Adrenal gland (tissue), 9 donors: ENCODE measurements at regions not wholly inside any gene's neighbourhood (a gene's known extent, or its start where the extent isn't known, plus 50 kb on each side); places are given as distances from the start of the nearest gene placed in this dataset.

Experiments used
- DNase-seq, 7 donors: peaks; one replicate each; pipeline ENCODE4 v3.0.0-alpha.2; 2019 to 2020
- H3K27ac ChIP-seq, 5 donors: fragments of 200-600 bp; sonication (generic) in 4 of 5; 1 replicate in 3 of 5; 2 replicates in 2 of 5; pipeline versions ENCODE4 v1.5.1 to v1.8.0; 2016 to 2020; ENCODE audit warnings: mild to moderate bottlenecking in 1 of 5
- H3K27me3 ChIP-seq: fragments of 200-600 bp; 2 replicates; pipeline ENCODE4 v1.8.0; 2021
- H3K36me3 ChIP-seq, 2 donors: fragments of 200-600 bp; replicated peaks in 1 of 2; 1 replicate in 1 of 2; 2 replicates in 1 of 2; pipeline versions ENCODE4 v1.5.1 to v1.8.0; 2018 to 2022
- H3K4me1 ChIP-seq, 2 donors: fragments of 200-600 bp; replicated peaks in 1 of 2; 1 replicate in 1 of 2; 2 replicates in 1 of 2; pipeline versions ENCODE4 v1.5.1 to v1.8.0; 2018 to 2021
- H3K4me3 ChIP-seq, 4 donors: fragments of 200-600 bp; sonication (generic) in 3 of 4; one replicate each; pipeline ENCODE4 v1.5.1; 2016 to 2018
- H3K9me3 ChIP-seq, 3 donors: fragments of 200-600 bp; sonication (generic) in 1 of 3; replicated peaks in 1 of 3; 1 replicate in 2 of 3; 2 replicates in 1 of 3; pipeline versions ENCODE4 v1.5.1 to v1.8.0; 2016 to 2021
- CTCF ChIP-seq, 6 experiments: fragments of 450-650 bp in 4 of 6; fragments of 200-600 bp in 2 of 6; sonication (generic) in 1 of 6; IDR thresholded peaks; 1 replicate in 5 of 6; 2 replicates in 1 of 6; pipeline versions ENCODE4 v1.5.1 to v1.8.0; 2016 to 2021; ENCODE audit warnings: antibody characterized with exemption in 6 of 6, mild to moderate bottlenecking in 2 of 6, moderate library complexity in 1 of 6
- POLR2A ChIP-seq, 2 donors: fragments of 450-650 bp; IDR thresholded peaks; one replicate each; pipeline ENCODE4 v1.6.1; 2017; ENCODE audit warnings: antibody characterized with exemption in 2 of 2, mild to moderate bottlenecking in 2 of 2, moderate library complexity in 1 of 2
- WGBS, 4 donors: extraction: QIAGEN DNeasy Blood & Tissue Kit in 2 of 4; methylation state at CpG; one replicate each; pipeline versions ENCODE4 v1.1.5 to v1.1.7; 2013 to 2017; 5-methylcytosine and 5-hydroxymethylcytosine counted together
- intact Hi-C, 2 donors: fragments of 100-400 bp; cut with DNase I; formaldehyde crosslinking; loops; one replicate each; pipeline versions ENCODE4 v1.14.1 to v1.15.0; 2022 to 2023
- donor health status: healthy with polysubstance abuse.
- donor health status: Bipolar disorder and iron deficiency.
- donor health status: DM: yes; HTN: yes; CAD: no.
- donor health status: DM: no; HTN: no; CAD: no.
- donor health status: DM: no; HTN: no; CAD: no.

GRCh38 chr6:15800841-15801617 is 138.2 kb upstream of the DTNBP1 start:
- H3K4me1 ChIP-seq, result no peaks in the 10 kb centered on the region
- 89 to 94% (median 90%) methylated on average over 11 of the region's 11 CpGs for WGBS, 4 donors
- no peak for DNase-seq
- no peaks in the 10 kb centered on the region for H3K36me3 ChIP-seq
- intact Hi-C loops, result no loop called here
- H3K27me3 ChIP-seq, result no peaks in the 10 kb centered on the region
- TF ChIP-seq POLR2A (IDR thresholded peaks at IDR 0.05) (no peak), CTCF (IDR thresholded peaks at IDR 0.05) (no peak)
- no peaks in the 10 kb centered on the region for H3K9me3 ChIP-seq
- no peak overlapping the region for H3K27ac ChIP-seq
- H3K4me3 ChIP-seq, result no peak overlapping the region

DNA sequence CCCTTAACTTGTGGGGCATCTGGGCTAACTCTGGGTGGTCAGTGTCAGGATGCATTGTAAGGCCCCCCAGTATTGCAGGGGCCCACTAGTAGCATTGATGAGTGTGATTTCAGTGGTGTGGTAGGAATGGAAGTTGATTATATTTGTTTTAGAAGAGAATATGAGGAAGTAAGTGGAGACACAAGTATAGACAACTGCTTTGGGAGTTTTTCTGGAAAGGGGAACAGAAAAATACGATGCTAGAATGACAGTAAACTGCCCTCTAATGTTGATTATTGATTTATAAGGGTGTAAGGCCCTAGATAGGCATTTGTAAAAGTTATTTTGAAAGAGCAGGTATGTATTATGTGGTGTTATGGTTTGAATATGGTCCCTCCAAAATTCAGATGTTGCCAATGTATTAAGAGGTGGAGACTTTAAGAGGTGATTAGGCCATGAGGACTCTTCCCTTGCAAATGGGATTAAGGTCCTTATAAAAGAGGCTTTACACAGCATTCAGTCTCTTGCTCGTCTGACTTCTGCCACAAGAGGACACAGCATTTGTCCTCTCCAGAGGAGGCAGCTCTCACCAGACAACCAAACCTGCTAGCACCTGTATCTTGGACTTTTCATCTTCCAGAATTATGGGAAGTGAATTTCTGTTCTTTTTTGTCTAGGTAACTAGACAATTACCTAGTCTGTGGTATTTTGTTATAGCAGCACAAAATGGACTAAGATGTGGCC is 135.9 kb upstream of the DTNBP1 start:
- Histone ChIP-seq H3K27ac (no peak overlapping the region), H3K4me1 (no peaks in the 10 kb centered on the region), H3K4me3 (no peak overlapping the region), H3K27me3 (no peaks in the 10 kb centered on the region), H3K36me3 (no peaks in the 10 kb centered on the region), H3K9me3 (no peaks in the 10 kb centered on the region)
- DNase-seq, result no peak
- intact Hi-C loops, result no loop called here
- WGBS, 4 donors, result 73 to 91% (median 82%) methylated on average over 2 of the region's 2 CpGs
- TF ChIP-seq POLR2A (IDR thresholded peaks at IDR 0.05) (no peak), CTCF (IDR thresholded peaks at IDR 0.05) (no peak)

GRCh38 chr6:15796844-15797243 is 134.0 kb upstream of the DTNBP1 start:
- Histone ChIP-seq H3K4me1 (no peaks in the 10 kb centered on the region), H3K4me3 (no peak overlapping the region), H3K36me3 (no peaks in the 10 kb centered on the region), H3K27me3 (no peaks in the 10 kb centered on the region), H3K9me3 (no peaks in the 10 kb centered on the region), H3K27ac (no peak overlapping the region)
- TF ChIP-seq POLR2A (IDR thresholded peaks at IDR 0.05) (no peak), CTCF (IDR thresholded peaks at IDR 0.05) (no peak)
- intact Hi-C loops, result no loop called here
- no peak for DNase-seq
- 91 to 97% (median 94%) methylated on average over 5 of the region's 5 CpGs for WGBS, 4 donors

DNA sequence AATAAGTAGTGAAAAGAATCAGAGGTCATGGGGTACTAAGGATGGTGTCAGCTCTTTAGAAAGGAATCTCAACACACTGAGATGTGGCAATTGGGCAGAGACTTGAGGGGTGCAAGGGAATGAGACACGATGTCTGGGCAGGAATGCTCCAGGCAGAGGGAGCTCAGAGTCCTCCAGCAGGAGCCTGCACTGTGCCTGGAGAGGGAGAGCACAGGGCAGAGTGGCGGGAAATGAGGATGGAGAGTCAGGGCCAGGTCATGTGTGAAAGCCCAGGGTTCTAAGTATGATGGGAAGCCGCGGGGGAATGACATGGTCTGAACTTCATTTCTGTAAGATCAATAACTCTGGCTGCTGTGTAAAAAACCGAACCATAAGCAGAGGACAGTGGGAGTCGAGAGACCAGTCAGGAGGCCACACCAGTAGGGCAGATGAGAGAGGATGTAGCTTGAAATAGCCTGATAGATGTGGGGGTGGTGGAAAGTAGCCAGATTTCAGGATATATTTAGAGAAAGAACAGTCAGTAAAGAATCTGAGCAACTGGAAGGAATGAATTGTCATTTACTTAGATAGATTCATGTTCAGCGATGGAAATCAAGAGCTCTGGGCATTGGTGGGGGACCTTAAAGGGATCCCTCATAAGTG is 133.4 kb upstream of the DTNBP1 start:
- no peak overlapping the region for H3K27ac ChIP-seq
- no peak overlapping the region for H3K4me3 ChIP-seq
- H3K9me3 ChIP-seq, result no peaks in the 10 kb centered on the region
- TF ChIP-seq CTCF (IDR thresholded peaks at IDR 0.05) (no peak), POLR2A (IDR thresholded peaks at IDR 0.05) (no peak)
- H3K36me3 ChIP-seq, result no peaks in the 10 kb centered on the region
- H3K27me3 ChIP-seq, result no peaks in the 10 kb centered on the region
- no peaks in the 10 kb centered on the region for H3K4me1 ChIP-seq
- 68 to 78% (median 71%) methylated on average over 7 of the region's 7 CpGs for WGBS, 4 donors
- intact Hi-C loops, result no loop called here
- no peak for DNase-seq
